Cerebellar nuclear complex (tissue), 1 donor: ENCODE measurements at regions not wholly inside any gene's neighbourhood (a gene's known extent, or its start where the extent isn't known, plus 50 kb on each side); places are given as distances from the start of the nearest gene placed in this dataset.

Experiments
- DNase-seq, 2 experiments: peaks; one replicate each; lab custom pipeline; 2025; lab: John Stamatoyannopoulos, UW

- DNase-seq: no peak
Observed at GRCh38 chr14:26928019-26928418, 330.2 kb upstream of the NOVA1 start.

- no peak for DNase-seq
Observed at GRCh38 chr14:26929361-26929760, 331.5 kb upstream of the NOVA1 start.

- DNase-seq: no peak
Observed at GRCh38 chr14:26930576-26930975, 332.7 kb upstream of the NOVA1 start.

- DNase-seq: no peak
Observed at GRCh38 chr14:26932606-26933005, 334.8 kb upstream of the NOVA1 start.

GRCh38 chr14:26933431-26933830 lies 335.6 kb upstream of the NOVA1 start:
- DNase-seq: no peak

- DNase-seq: no peak
Observed at GRCh38 chr14:26934151-26934550, 336.3 kb upstream of the NOVA1 start.

GRCh38 chr14:26935733-26936132 lies 337.9 kb upstream of the NOVA1 start:
- DNase-seq: no peak

- DNase-seq: no peak
Observed at GRCh38 chr14:26938054-26938453, 340.2 kb upstream of the NOVA1 start.

GRCh38 chr14:26939755-26940154 lies 341.9 kb upstream of the NOVA1 start:
- no peak for DNase-seq

GRCh38 chr14:26941521-26941920 lies 343.7 kb upstream of the NOVA1 start:
- DNase-seq: no peak

GRCh38 chr14:26947265-26947664 lies 349.4 kb upstream of the NOVA1 start:
- DNase-seq: no peak

- no peak for DNase-seq
Observed at GRCh38 chr14:26959437-26959836, 361.6 kb upstream of the NOVA1 start.

- DNase-seq: no peak
Observed at GRCh38 chr14:26959972-26960660, 362.3 kb upstream of the NOVA1 start.

GRCh38 chr14:26963711-26964110 lies 365.9 kb upstream of the NOVA1 start:
- DNase-seq: no peak

- DNase-seq: no peak
Observed at GRCh38 chr14:26965490-26965889, 367.7 kb upstream of the NOVA1 start.

- DNase-seq: no peak
Observed at GRCh38 chr14:26966908-26967307, 369.1 kb upstream of the NOVA1 start.

- DNase-seq: no peak
Observed at GRCh38 chr14:26974965-26975364, 377.1 kb upstream of the NOVA1 start.

- DNase-seq: no peak
Observed at GRCh38 chr14:26982071-26982470, 384.2 kb upstream of the NOVA1 start.

GRCh38 chr14:26984311-26985177 lies 386.7 kb upstream of the NOVA1 start:
- peak in 1 of 2 experiments; percentile 25 for DNase-seq

GRCh38 chr14:26987744-26988363 lies 390.0 kb upstream of the NOVA1 start:
- no peak for DNase-seq

- DNase-seq: no peak
Observed at GRCh38 chr14:26990946-26991345, 393.1 kb upstream of the NOVA1 start.

- no peak for DNase-seq
Observed at GRCh38 chr14:26992403-26993115, 394.7 kb upstream of the NOVA1 start.
